Colonic mucosa (tissue), 4 donors: ENCODE measurements at regions not wholly inside any gene's neighbourhood (a gene's known extent, or its start where the extent isn't known, plus 50 kb on each side); places are given as distances from the start of the nearest gene placed in this dataset.

Experiments
- DNase-seq: peaks from one replicate; pipeline ENCODE4 v3.0.0-alpha.2; 2020
- H3K27ac ChIP-seq: fragments of 200-600 bp; one replicate; pipeline ENCODE4 v1.8.0; 2021
- H3K27me3 ChIP-seq: fragments of 200-600 bp; one replicate; pipeline ENCODE4 v1.8.0; 2021
- H3K36me3 ChIP-seq: fragments of 200-600 bp; one replicate; pipeline ENCODE4 v1.8.0; 2021
- H3K4me1 ChIP-seq: fragments of 200-600 bp; one replicate; pipeline ENCODE4 v1.8.0; 2021; ENCODE audit warnings: mild to moderate bottlenecking
- H3K4me3 ChIP-seq: fragments of 200-600 bp; one replicate; pipeline ENCODE4 v1.8.0; 2021
- H3K9ac ChIP-seq, 2 donors: one replicate each; pipeline ENCODE4 v1.7.0; 2013; ENCODE audit warnings: control low read depth in 2 of 2, low read depth in 2 of 2, low read length in 2 of 2
- H3K9me3 ChIP-seq: fragments of 200-600 bp; one replicate; pipeline ENCODE4 v1.8.0; 2021
- intact Hi-C: fragments of 100-400 bp; cut with DNase I; formaldehyde crosslinking; loops from one replicate; pipeline ENCODE4 v1.14.1; 2022
- TF ChIP-seq, protein P1 (sequence below): fragments of 200-600 bp; IDR thresholded peaks from one replicate; pipeline ENCODE4 v1.8.0; 2022; ENCODE audit warnings: antibody characterized with exemption, mild to moderate bottlenecking
- donor health status: healthy.
- donor health status: DM: no; HTN: no; CAD: no.
- donor health status: DM: no; HTN: no; CAD: no.

DNA sequence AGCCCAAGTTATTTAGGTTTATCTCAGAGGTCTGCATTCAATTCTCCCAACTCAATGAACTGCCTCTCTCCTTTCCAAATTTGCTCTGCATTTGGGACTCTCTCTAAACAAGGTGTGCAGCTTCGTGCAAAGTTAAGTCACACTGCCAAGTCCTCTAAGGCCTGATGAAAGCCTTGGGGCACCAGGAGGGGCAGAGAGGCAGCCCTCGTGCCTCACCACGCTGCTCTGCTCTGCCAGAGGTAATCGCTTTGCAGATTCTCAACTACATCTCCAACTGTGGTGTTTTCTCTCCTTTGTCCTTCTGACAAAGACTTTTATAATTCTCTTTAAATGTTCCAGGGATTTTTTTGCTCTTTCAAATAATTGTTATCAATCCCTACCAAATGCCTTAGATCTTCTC, 283.0 kb downstream of the MEIS1 start:
- no peaks in the 10 kb centered on the region for H3K36me3 ChIP-seq
- DNase-seq = no peak
- no peaks in the 10 kb centered on the region for H3K27me3 ChIP-seq
- no peaks in the 10 kb centered on the region for H3K9me3 ChIP-seq
- intact Hi-C loops = no loop called here
- no peaks in the 10 kb centered on the region for H3K4me1 ChIP-seq
- no peak overlapping the region for H3K27ac ChIP-seq
- H3K4me3 ChIP-seq = no peak overlapping the region
- H3K9ac ChIP-seq = no peak overlapping the region
- TF ChIP-seq, protein P1, sequence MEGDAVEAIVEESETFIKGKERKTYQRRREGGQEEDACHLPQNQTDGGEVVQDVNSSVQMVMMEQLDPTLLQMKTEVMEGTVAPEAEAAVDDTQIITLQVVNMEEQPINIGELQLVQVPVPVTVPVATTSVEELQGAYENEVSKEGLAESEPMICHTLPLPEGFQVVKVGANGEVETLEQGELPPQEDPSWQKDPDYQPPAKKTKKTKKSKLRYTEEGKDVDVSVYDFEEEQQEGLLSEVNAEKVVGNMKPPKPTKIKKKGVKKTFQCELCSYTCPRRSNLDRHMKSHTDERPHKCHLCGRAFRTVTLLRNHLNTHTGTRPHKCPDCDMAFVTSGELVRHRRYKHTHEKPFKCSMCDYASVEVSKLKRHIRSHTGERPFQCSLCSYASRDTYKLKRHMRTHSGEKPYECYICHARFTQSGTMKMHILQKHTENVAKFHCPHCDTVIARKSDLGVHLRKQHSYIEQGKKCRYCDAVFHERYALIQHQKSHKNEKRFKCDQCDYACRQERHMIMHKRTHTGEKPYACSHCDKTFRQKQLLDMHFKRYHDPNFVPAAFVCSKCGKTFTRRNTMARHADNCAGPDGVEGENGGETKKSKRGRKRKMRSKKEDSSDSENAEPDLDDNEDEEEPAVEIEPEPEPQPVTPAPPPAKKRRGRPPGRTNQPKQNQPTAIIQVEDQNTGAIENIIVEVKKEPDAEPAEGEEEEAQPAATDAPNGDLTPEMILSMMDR = no peak

DNA sequence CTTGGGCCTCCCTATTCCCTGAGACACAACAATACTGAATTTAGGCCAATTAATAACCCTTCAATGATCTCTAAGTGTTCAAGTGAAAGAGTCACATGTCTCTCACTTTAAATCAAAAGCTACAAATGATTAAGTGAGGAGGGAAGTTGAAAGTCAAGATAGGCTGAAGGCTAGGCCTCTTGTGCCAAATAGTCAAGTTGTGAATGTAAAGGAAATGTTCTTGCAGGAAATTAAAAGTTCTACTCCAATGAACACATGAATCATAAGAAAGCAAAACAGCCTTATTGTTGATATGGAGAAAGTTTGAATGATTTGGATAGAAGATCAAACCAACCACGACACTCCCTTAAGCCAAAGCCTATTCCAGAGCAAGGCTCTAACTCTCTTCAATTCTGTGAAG, 286.9 kb downstream of the MEIS1 start:
- H3K9ac ChIP-seq = no peak overlapping the region
- no peaks in the 10 kb centered on the region for H3K9me3 ChIP-seq
- intact Hi-C loops = no loop called here
- no peaks in the 10 kb centered on the region for H3K27me3 ChIP-seq
- H3K4me1 ChIP-seq = no peaks in the 10 kb centered on the region
- no peaks in the 10 kb centered on the region for H3K36me3 ChIP-seq
- DNase-seq = no peak
- no peak overlapping the region for H3K4me3 ChIP-seq
- TF ChIP-seq, protein P1 = no peak
- H3K27ac ChIP-seq = no peak overlapping the region

DNA sequence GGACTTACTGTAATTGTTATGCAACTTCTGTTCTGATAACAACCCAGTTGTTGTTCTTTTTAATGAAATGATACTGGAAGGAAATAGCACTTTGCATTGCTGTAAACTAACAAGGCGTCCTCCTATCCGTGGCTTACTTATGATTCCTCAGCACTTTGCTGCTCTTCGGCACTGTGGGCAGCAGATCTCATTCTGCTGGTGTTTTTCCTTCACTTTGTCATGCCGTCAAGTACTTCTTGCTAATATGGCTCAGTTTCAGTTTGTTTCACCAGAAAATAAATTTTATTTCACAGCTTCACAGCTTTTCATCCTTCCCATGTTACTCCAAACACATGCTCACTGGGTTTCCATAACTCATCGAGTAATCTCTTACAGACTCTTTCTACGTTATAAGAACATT, 289.3 kb downstream of the MEIS1 start:
- intact Hi-C loops = no loop called here
- TF ChIP-seq, protein P1 = no peak

DNA sequence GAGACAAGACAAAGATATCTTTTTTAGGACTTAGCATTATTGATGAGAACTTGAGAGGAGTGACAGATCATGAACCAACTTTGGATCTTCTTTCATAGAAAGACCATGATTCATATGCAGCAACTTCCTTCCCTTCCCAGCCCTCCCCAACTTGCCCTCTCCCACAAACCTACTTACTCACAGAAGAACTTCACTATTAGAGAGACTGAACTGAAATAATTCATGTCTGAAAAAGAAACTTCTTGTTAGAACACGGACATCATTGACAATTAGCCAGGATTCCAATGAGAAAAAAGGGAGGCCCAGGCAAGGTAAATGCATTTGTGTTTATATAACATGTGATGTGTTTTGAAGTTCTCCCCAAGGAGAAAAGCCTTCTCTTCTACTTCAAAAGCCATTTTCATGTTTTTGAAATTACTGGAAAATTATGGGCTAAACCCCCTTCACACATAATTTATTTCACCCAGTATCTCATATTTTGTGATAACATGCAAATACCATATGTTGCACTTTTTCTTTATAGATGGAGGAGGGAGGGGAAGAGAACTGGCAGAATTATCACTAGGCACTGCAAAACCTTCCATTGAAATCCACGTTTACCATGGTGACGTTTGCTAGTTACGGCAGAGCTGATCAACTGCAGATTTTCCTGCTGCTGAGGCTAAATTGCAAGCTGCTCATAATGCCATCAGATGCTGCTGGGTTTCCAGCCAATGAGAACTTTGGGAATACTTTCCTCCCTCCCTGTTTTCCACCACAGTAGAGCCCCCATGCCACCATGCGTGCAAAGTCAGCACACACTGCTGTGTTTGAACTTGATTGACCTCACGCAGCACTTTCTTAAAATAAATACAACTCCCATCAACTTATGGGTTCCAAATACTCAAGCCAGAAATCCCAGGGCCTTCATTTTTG, 294.7 kb downstream of the MEIS1 start:
- no peak overlapping the region for H3K9ac ChIP-seq
- no peaks in the 10 kb centered on the region for H3K4me1 ChIP-seq
- no peak overlapping the region for H3K27ac ChIP-seq
- DNase-seq = no peak
- intact Hi-C loops = no loop called here
- H3K36me3 ChIP-seq = no peaks in the 10 kb centered on the region
- H3K9me3 ChIP-seq = no peaks in the 10 kb centered on the region
- H3K4me3 ChIP-seq = no peak overlapping the region
- TF ChIP-seq, protein P1 = no peak
- H3K27me3 ChIP-seq = no peaks in the 10 kb centered on the region

More for the DNA sequence above, 289.3 kb downstream of the MEIS1 start:
- H3K36me3 ChIP-seq = no peaks in the 10 kb centered on the region
- no peaks in the 10 kb centered on the region for H3K9me3 ChIP-seq
- no peak overlapping the region for H3K27ac ChIP-seq
- no peak overlapping the region for H3K4me3 ChIP-seq
- no peak for DNase-seq
- no peaks in the 10 kb centered on the region for H3K4me1 ChIP-seq
- no peaks in the 10 kb centered on the region for H3K27me3 ChIP-seq
- no peak overlapping the region for H3K9ac ChIP-seq

DNA sequence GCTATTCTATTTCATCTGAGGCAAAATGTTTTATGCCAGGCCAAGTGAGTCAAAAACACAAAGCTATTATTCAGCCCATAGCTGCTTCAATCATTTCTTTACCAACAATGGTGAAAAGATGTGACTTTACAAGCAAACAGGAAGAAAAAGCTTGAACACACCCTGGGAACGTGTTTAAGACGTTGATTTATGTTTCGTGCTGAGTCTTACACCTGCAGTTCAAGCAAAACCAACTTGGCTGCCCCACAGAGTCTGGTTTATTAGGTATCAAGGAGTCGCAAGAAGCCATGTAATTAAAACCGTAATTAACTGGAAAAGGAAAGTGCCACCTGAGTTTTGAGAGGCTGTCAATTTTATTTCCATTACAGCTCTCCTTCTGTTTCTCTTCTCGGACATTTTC, 295.5 kb downstream of the MEIS1 start:
- no peak overlapping the region for H3K9ac ChIP-seq
- no peak overlapping the region for H3K27ac ChIP-seq

More for the DNA sequence above, 295.5 kb downstream of the MEIS1 start:
- no peak for DNase-seq
- Histone ChIP-seq H3K36me3 (no peaks in the 10 kb centered on the region), H3K4me1 (no peaks in the 10 kb centered on the region), H3K9me3 (no peaks in the 10 kb centered on the region), H3K27me3 (no peaks in the 10 kb centered on the region), H3K4me3 (no peak overlapping the region)
- TF ChIP-seq, protein P1 = no peak
- intact Hi-C loops = no loop called here
